ENCODE measurements at regions not wholly inside any gene's neighbourhood (a gene's known extent, or its start where the extent isn't known, plus 50 kb on each side); places are given as distances from the start of the nearest gene placed in this dataset.

- H3K36me3 ChIP-seq (ENCODE audit: insufficient read depth): no peaks in the 10 kb centered on the region
- peaks cover 2% of the 10 kb centered on the region for H3K27me3 Mint-ChIP-seq (ENCODE audit: insufficient read depth, low read depth, poor library complexity)
- no peaks in the 10 kb centered on the region for H4K20me1 ChIP-seq (replicated peaks; ENCODE audit: insufficient read depth)
- H3K9me2 ChIP-seq (ENCODE audit: insufficient read depth): no peaks in the 10 kb centered on the region
- no peak overlapping the region for H3K27ac ChIP-seq (ENCODE audit: low read depth)
- no peak overlapping the region for H3K4me3 ChIP-seq
- no peak overlapping the region for H3K4me3 Mint-ChIP-seq
- peaks cover 11% of the 10 kb centered on the region for H3K4me1 Mint-ChIP-seq
- H3K36me3 Mint-ChIP-seq (ENCODE audit: low read depth): no peaks in the 10 kb centered on the region
- TF ChIP-seq STAT1 (IDR thresholded peaks at IDR 0.05; ENCODE audit: unreplicated experiment) (no peak), NANOG (IDR thresholded peaks at IDR 0.05; ENCODE audit: borderline replicate concordance) (no peak), CREB1 (CRISPR knock-in tag; IDR thresholded peaks at IDR 0.05; ENCODE audit: low read depth) (no peak), ZNF462 (CRISPR knock-in tag; IDR thresholded peaks at IDR 0.05) (no peak), ZNF331 (CRISPR knock-in tag; IDR thresholded peaks at IDR 0.05; ENCODE audit: low read depth) (no peak), REST (IDR thresholded peaks at IDR 0.05; ENCODE audit: unreplicated experiment) (no peak), EZH2 (IDR thresholded peaks at IDR 0.05; ENCODE audit: low read depth, unreplicated experiment) (no peak), ZNF114 (CRISPR knock-in tag; IDR thresholded peaks at IDR 0.05) (no peak), EZH2phosphoT487 (IDR thresholded peaks at IDR 0.05; ENCODE audit: unreplicated experiment) (no peak), POLR2AphosphoS5 (IDR thresholded peaks at IDR 0.05; ENCODE audit: low read depth) (no peak), JUNB (IDR thresholded peaks at IDR 0.05; ENCODE audit: unreplicated experiment) (no peak), ETS1 (IDR thresholded peaks at IDR 0.05) (no peak), CTCF (conservative IDR thresholded peaks at IDR 0.05; ENCODE audit: low read depth in 2 of 2) (no peak)
- ATAC-seq (no peak), DNase-seq (ENCODE audit: low spot score) (no peak)
- no peaks in the 10 kb centered on the region for H3K27me3 ChIP-seq (ENCODE audit: insufficient read depth)
- no peak overlapping the region for H2AFZ ChIP-seq
- H3K4me2 ChIP-seq: no peak overlapping the region
- H3K4me1 ChIP-seq (ENCODE audit: insufficient read depth): peaks cover 13% of the 10 kb centered on the region
- H3F3A ChIP-seq (replicated peaks; ENCODE audit: low read depth): no peaks in the 10 kb centered on the region
- H3K9me3 Mint-ChIP-seq: no peaks in the 10 kb centered on the region
- H3K27ac Mint-ChIP-seq: no peak overlapping the region
- H3K79me2 ChIP-seq (replicated peaks; ENCODE audit: insufficient read depth): no peaks in the 10 kb centered on the region
Observed at GRCh38 chr12:75756111-75756510, 244.7 kb upstream of the KRR1 start.

All from GM23338 (cell line).